Stimulated activated CD4-positive, alpha-beta T cell treated with anti-CD3 and anti-CD28 coated beads, Interleukin-4, amount 100 ng/mL, for 48 hours (primary cell): ENCODE measurements at regions not wholly inside any gene's neighbourhood (a gene's known extent, or its start where the extent isn't known, plus 50 kb on each side); places are given as distances from the start of the nearest gene placed in this dataset.
"Not testable (repeated sequence)": the region's sequence is repeated elsewhere in the genome, so short reads cannot be mapped to it uniquely, and the experiment has no call there.

Experiments
- DNase-seq, 2 donors: peaks; one replicate each; pipeline ENCODE4 v3.0.0-alpha.2; 2020; ENCODE audit warnings: low read depth in 2 of 2

GRCh38 chr6:169101036-169101805, 152.4 kb downstream of the THBS2 start:
- DNase-seq, result no peak

GRCh38 chr6:169099411-169100202, 154.0 kb downstream of the THBS2 start:
- no peak for DNase-seq

GRCh38 chr6:169098651-169099050, 155.0 kb downstream of the THBS2 start:
- not testable (repeated sequence) for DNase-seq

GRCh38 chr6:169098116-169098515, 155.5 kb downstream of the THBS2 start:
- no peak for DNase-seq

GRCh38 chr6:169097381-169097959, 156.2 kb downstream of the THBS2 start:
- no peak for DNase-seq

GRCh38 chr6:169096388-169096787, 157.3 kb downstream of the THBS2 start:
- no peak for DNase-seq

GRCh38 chr6:169095153-169095552, 158.5 kb downstream of the THBS2 start:
- no peak for DNase-seq

- DNase-seq, result no peak
These were observed 159.1 kb downstream of the THBS2 start for GRCh38 chr6:169094552-169094950.

- no peak for DNase-seq
These were observed 159.7 kb downstream of the THBS2 start for GRCh38 chr6:169093770-169094551.

GRCh38 chr6:169093066-169093723, 160.5 kb downstream of the THBS2 start:
- DNase-seq, result no peak

GRCh38 chr6:169092375-169092774, 161.3 kb downstream of the THBS2 start:
- no peak for DNase-seq

GRCh38 chr6:169090514-169091127, 163.0 kb downstream of the THBS2 start:
- not testable (repeated sequence) for DNase-seq

- DNase-seq, result no peak
These were observed 164.9 kb downstream of the THBS2 start for GRCh38 chr6:169088762-169089161.

- DNase-seq, result no peak
These were observed 166.1 kb downstream of the THBS2 start for GRCh38 chr6:169087443-169088041.

- not testable (repeated sequence) for DNase-seq
These were observed 167.0 kb downstream of the THBS2 start for GRCh38 chr6:169086616-169087015.

- no peak for DNase-seq
These were observed 167.6 kb downstream of the THBS2 start for GRCh38 chr6:169086020-169086419.

- DNase-seq, result no peak
These were observed 168.2 kb downstream of the THBS2 start for GRCh38 chr6:169085466-169085865.

- not testable (repeated sequence) for DNase-seq
These were observed 169.1 kb downstream of the THBS2 start for GRCh38 chr6:169084557-169084956.

- no peak for DNase-seq
These were observed 169.6 kb downstream of the THBS2 start for GRCh38 chr6:169084067-169084466.

GRCh38 chr6:169083508-169083874, 170.2 kb downstream of the THBS2 start:
- no peak for DNase-seq
